H9 (cell line): ENCODE measurements at regions not wholly inside any gene's neighbourhood (a gene's known extent, or its start where the extent isn't known, plus 50 kb on each side); places are given as distances from the start of the nearest gene placed in this dataset.

Source experiments
- DNase-seq: peaks from one replicate; pipeline ENCODE4 v3.0.0-alpha.2; 2017
- H2AFZ ChIP-seq: one replicate; pipeline ENCODE4 v1.6.1; 2013; ENCODE audit warnings: mild to moderate bottlenecking, low read length, control low read depth, moderate library complexity
- H2AK5ac ChIP-seq: 2 replicates; pipeline ENCODE4 v1.6.1; 2013; ENCODE audit warnings: low read length, control low read depth, mixed read lengths; ENCODE audit not compliant: insufficient read length
- H2BK120ac ChIP-seq: one replicate; pipeline ENCODE4 v1.6.1; 2013; ENCODE audit warnings: low read depth, mild to moderate bottlenecking, low read length, control low read depth, inconsistent platforms; ENCODE audit not compliant: poor library complexity, severe bottlenecking
- H2BK12ac ChIP-seq: 2 replicates; pipeline ENCODE4 v1.6.1; 2013; ENCODE audit warnings: low read length, control low read depth, mixed read lengths, low read depth; ENCODE audit not compliant: insufficient read length
- H2BK15ac ChIP-seq: 2 replicates; pipeline ENCODE4 v1.6.1; 2013; ENCODE audit warnings: low read depth, low read length, control low read depth
- H2BK20ac ChIP-seq: one replicate; pipeline ENCODE4 v1.6.1; 2013; ENCODE audit warnings: low read depth, mild to moderate bottlenecking, low read length, control low read depth, inconsistent platforms; ENCODE audit not compliant: poor library complexity, severe bottlenecking
- H2BK5ac ChIP-seq: 2 replicates; pipeline ENCODE4 v1.6.1; 2013; ENCODE audit warnings: low read length, control low read depth, mixed read lengths; ENCODE audit not compliant: insufficient read length
- H3K14ac ChIP-seq: 2 replicates; pipeline ENCODE4 v1.6.1; 2013; ENCODE audit warnings: low read length, control low read depth; ENCODE audit not compliant: insufficient read depth
- H3K18ac ChIP-seq: 2 replicates; pipeline ENCODE4 v1.6.1; 2013; ENCODE audit warnings: low read depth, mild to moderate bottlenecking, mixed read lengths, low read length, control low read depth; ENCODE audit not compliant: insufficient read length
- H3K23ac ChIP-seq: 2 replicates; pipeline ENCODE4 v1.6.1; 2013; ENCODE audit warnings: low read length, control low read depth, mixed read lengths, low read depth; ENCODE audit not compliant: insufficient read length
- H3K23me2 ChIP-seq: 2 replicates; pipeline ENCODE4 v1.6.1; 2013; ENCODE audit warnings: low read depth, mild to moderate bottlenecking, mixed read lengths, low read length, control low read depth; ENCODE audit not compliant: insufficient read length, poor library complexity, severe bottlenecking
- H3K27ac ChIP-seq: 2 replicates; pipeline ENCODE4 v1.5.1; 2013; ENCODE audit warnings: low read length, control low read depth, mixed read lengths, low read depth; ENCODE audit not compliant: insufficient read length
- H3K27me3 ChIP-seq: 2 replicates; pipeline ENCODE4 v1.6.1; 2013; ENCODE audit warnings: low read length, control low read depth, inconsistent platforms; ENCODE audit not compliant: insufficient read depth
- H3K4ac ChIP-seq: 2 replicates; pipeline ENCODE4 v1.6.1; 2013; ENCODE audit warnings: low read depth, mild to moderate bottlenecking, control low read depth, inconsistent platforms, low read length, moderate library complexity
- H3K4me1 ChIP-seq: 2 replicates; pipeline ENCODE4 v1.6.1; 2013; ENCODE audit warnings: low read length, control low read depth, inconsistent platforms; ENCODE audit not compliant: insufficient read depth
- H3K4me2 ChIP-seq: 2 replicates; pipeline ENCODE4 v1.6.1; 2013; ENCODE audit warnings: low read length, control low read depth, mixed read lengths; ENCODE audit not compliant: insufficient read length, insufficient read depth
- H3K56ac ChIP-seq: 2 replicates; pipeline ENCODE4 v1.6.1; 2013; ENCODE audit warnings: low read depth, mild to moderate bottlenecking, mixed read lengths, low read length, control low read depth; ENCODE audit not compliant: insufficient read length
- H3K79me1 ChIP-seq: 2 replicates; pipeline ENCODE4 v1.6.1; 2013; ENCODE audit warnings: low read depth, mild to moderate bottlenecking, moderate library complexity, low read length, control low read depth, inconsistent platforms; ENCODE audit not compliant: insufficient read depth, poor library complexity, severe bottlenecking
- H3K79me2 ChIP-seq: 2 replicates; pipeline ENCODE4 v1.6.1; 2013; ENCODE audit warnings: low read length, control low read depth, inconsistent platforms; ENCODE audit not compliant: insufficient read depth
- H3K9ac ChIP-seq: 2 replicates; pipeline ENCODE4 v1.6.1; 2013; ENCODE audit warnings: low read length, control low read depth, mixed read lengths; ENCODE audit not compliant: insufficient read length; ENCODE audit errors: extremely low read depth
- H3K9me3 ChIP-seq: one replicate; pipeline ENCODE4 v1.6.1; 2013; ENCODE audit warnings: low read depth, low read length, inconsistent platforms; ENCODE audit not compliant: control insufficient read depth
- H3T11ph ChIP-seq: one replicate; pipeline ENCODE4 v1.6.1; 2013; ENCODE audit warnings: mild to moderate bottlenecking, low read length, control low read depth, inconsistent platforms
- H4K20me1 ChIP-seq: one replicate; pipeline ENCODE4 v1.6.1; 2013; ENCODE audit not compliant: control insufficient read depth, insufficient read length, insufficient read depth
- H4K5ac ChIP-seq: 2 replicates; pipeline ENCODE4 v1.6.1; 2013; ENCODE audit warnings: low read depth, mild to moderate bottlenecking, mixed read lengths, low read length, control low read depth; ENCODE audit not compliant: insufficient read length
- H4K8ac ChIP-seq: replicated peaks from 2 replicates; pipeline ENCODE4 v1.6.1; 2013; ENCODE audit warnings: low read length, control low read depth, mixed read lengths, low read depth; ENCODE audit not compliant: insufficient read length
- H4K91ac ChIP-seq: 2 replicates; pipeline ENCODE4 v1.6.1; 2013; ENCODE audit warnings: low read depth, mild to moderate bottlenecking, moderate library complexity, mixed read lengths, low read length, control low read depth; ENCODE audit not compliant: insufficient read length
- H3K27ac Mint-ChIP-seq, 3 experiments: 2 replicates in 2 of 3; 3 replicates in 1 of 3; pipeline ENCODE4 v1.8.0; 2020 to 2021; ENCODE audit warnings: mixed read lengths in 3 of 3, mild to moderate bottlenecking in 1 of 3, moderate library complexity in 1 of 3
- H3K27me3 Mint-ChIP-seq: 2 replicates; pipeline ENCODE4 v1.8.0; 2021; ENCODE audit warnings: low read depth, mild to moderate bottlenecking, moderate library complexity, mixed read lengths
- H3K36me3 Mint-ChIP-seq, 3 experiments: 2 replicates in 2 of 3; 3 replicates in 1 of 3; pipeline ENCODE4 v1.8.0; 2020 to 2021; ENCODE audit warnings: low read depth in 3 of 3, mixed read lengths in 3 of 3; ENCODE audit not compliant: insufficient read depth in 1 of 3
- H3K4me1 Mint-ChIP-seq, 2 experiments: 2 replicates each; pipeline ENCODE4 v1.8.0; 2020; ENCODE audit warnings: mixed read lengths in 2 of 2
- H3K4me3 Mint-ChIP-seq, 2 experiments: 2 replicates in 1 of 2; 3 replicates in 1 of 2; pipeline ENCODE4 v1.8.0; 2020 to 2021; ENCODE audit warnings: mild to moderate bottlenecking in 2 of 2, mixed read lengths in 2 of 2, moderate library complexity in 1 of 2
- H3K9me3 Mint-ChIP-seq, 2 experiments: 2 replicates in 1 of 2; 3 replicates in 1 of 2; pipeline ENCODE4 v1.8.0; 2020; ENCODE audit warnings: mild to moderate bottlenecking in 2 of 2, mixed read lengths in 2 of 2, moderate library complexity in 1 of 2
- WGBS: extraction: QIAGEN DNeasy Blood & Tissue Kit; methylation state at CpG from one replicate; pipeline ENCODE4 v1.1.7; 2013; ENCODE audit warnings: missing lambda C conversion rate, low lambda C conversion rate, mixed read lengths; ENCODE audit not compliant: insufficient read length; ENCODE audit errors: extremely low coverage; 5-methylcytosine and 5-hydroxymethylcytosine counted together
- TF ChIP-seq, protein P1 (sequence below): fragments of 200-600 bp; sonication (generic); conservative IDR thresholded peaks from 3 replicates; pipeline ENCODE4 v1.8.0; 2021; ENCODE audit warnings: antibody characterized with exemption, mild to moderate bottlenecking

DNA sequence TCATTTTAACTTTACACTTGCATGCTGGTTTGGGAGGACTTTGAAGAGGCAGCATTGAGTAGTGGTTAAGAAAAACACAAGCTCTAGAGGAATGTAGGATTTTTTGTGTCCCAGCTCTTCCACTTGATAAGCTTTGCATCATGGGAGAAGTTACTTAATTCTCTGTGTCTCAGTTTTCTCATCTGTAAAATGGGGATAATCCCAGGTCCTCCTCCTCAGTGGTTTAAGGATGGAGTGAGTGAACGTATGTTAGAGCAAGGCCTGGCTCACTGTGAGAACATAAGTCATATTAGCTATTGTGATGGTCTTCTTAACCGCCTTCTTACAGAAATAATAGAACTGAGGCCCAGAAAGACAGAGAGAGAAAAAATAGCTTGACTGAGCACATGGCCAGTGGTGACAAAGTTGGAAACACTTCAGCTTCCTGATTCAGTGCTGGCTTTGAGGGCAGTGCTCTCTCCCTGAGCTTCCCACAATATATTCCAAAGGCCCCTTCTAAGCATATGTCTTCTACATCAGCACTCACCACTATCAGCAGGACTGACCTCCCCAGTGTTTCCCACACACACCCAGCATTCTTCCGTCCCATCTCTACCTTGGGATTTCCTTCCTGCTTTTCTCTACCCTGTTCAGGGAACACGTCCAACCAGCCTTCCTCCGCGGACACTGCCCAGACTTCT, 214.9 kb upstream of the TNP1 start:
- H3K27ac Mint-ChIP-seq, result no peak overlapping the region
- Histone ChIP-seq H3K9me3 (no peaks in the 10 kb centered on the region), H3K56ac (no peak overlapping the region), H2AK5ac (no peak overlapping the region), H2BK20ac (no peak overlapping the region), H3K27me3 (no peaks in the 10 kb centered on the region), H2AFZ (no peak overlapping the region), H3K4me1 (no peaks in the 10 kb centered on the region), H3K79me2 (no peaks in the 10 kb centered on the region), H4K91ac (no peak overlapping the region), H4K20me1 (no peaks in the 10 kb centered on the region), H3K18ac (no peak overlapping the region), H3K4ac (no peak overlapping the region), H2BK120ac (no peak overlapping the region), H3K4me2 (no peak overlapping the region), H3K79me1 (no peaks in the 10 kb centered on the region), H2BK15ac (no peak overlapping the region), H3K23me2 (no peaks in the 10 kb centered on the region), H3T11ph (no peak overlapping the region), H3K9ac (no peak overlapping the region), H4K8ac (no peak overlapping the region), H3K23ac (no peak overlapping the region), H3K27ac (no peak overlapping the region), H4K5ac (no peak overlapping the region), H3K14ac (no peak overlapping the region), H2BK5ac (no peak overlapping the region), H2BK12ac (no peak overlapping the region)
- no peaks in the 10 kb centered on the region for H3K4me1 Mint-ChIP-seq
- H3K27me3 Mint-ChIP-seq, result no peaks in the 10 kb centered on the region; the same call in 1 of the 2 replicates
- H3K9me3 Mint-ChIP-seq, result no peaks in the 10 kb centered on the region
- no CpG with 5 or more reads among the region's 6 CpGs for WGBS
- H3K36me3 Mint-ChIP-seq, result no peaks in the 10 kb centered on the region
- no peak overlapping the region for H3K4me3 Mint-ChIP-seq
- DNase-seq, result no peak
- TF ChIP-seq, protein P1, sequence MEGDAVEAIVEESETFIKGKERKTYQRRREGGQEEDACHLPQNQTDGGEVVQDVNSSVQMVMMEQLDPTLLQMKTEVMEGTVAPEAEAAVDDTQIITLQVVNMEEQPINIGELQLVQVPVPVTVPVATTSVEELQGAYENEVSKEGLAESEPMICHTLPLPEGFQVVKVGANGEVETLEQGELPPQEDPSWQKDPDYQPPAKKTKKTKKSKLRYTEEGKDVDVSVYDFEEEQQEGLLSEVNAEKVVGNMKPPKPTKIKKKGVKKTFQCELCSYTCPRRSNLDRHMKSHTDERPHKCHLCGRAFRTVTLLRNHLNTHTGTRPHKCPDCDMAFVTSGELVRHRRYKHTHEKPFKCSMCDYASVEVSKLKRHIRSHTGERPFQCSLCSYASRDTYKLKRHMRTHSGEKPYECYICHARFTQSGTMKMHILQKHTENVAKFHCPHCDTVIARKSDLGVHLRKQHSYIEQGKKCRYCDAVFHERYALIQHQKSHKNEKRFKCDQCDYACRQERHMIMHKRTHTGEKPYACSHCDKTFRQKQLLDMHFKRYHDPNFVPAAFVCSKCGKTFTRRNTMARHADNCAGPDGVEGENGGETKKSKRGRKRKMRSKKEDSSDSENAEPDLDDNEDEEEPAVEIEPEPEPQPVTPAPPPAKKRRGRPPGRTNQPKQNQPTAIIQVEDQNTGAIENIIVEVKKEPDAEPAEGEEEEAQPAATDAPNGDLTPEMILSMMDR, result no peak
